HepG2 (cell line): ENCODE measurements at regions not wholly inside any gene's neighbourhood (a gene's known extent, or its start where the extent isn't known, plus 50 kb on each side); places are given as distances from the start of the nearest gene placed in this dataset.

Experiments
- ATAC-seq: fragments of 200-7000 bp; cut with Tn5 transposase; 3 replicates; pipeline ENCODE4 v1.9.1; 2020; ENCODE audit warnings: mild to moderate bottlenecking, moderate library complexity
- BruUV-seq: library from RNA; stranded (reverse); fragments of 400-500 nt; replicated peaks from 2 replicates; lab custom pipeline; 2021; lab: Mats Ljungman, UMichigan
- CTCF ChIA-PET: fragments of 300-600 bp; formaldehyde crosslinking; extraction: SDS; loops from one replicate; lab custom pipeline; 2021; ENCODE audit warnings: low total read pairs, inconsistent platforms, low intra/inter-chr PET ratio; lab: Yijun Ruan, JAX
- POLR2A ChIA-PET: fragments of 350-600 bp; sonication (Branson Sonifier 250); formaldehyde crosslinking; loops from one replicate; lab custom pipeline; 2020; ENCODE audit warnings: antibody characterized with exemption, inconsistent platforms; lab: Yijun Ruan, JAX
- DNase-seq: peaks from one replicate; pipeline ENCODE4 v3.0.0-alpha.2; 2015; ENCODE audit warnings: low spot score
- FAIRE-seq: peaks from 3 replicates; lab custom pipeline; 2011; peaks lifted over from hg19 to GRCh38; lab: Jason Lieb, UNC
- H2AFZ ChIP-seq: one replicate; pipeline ENCODE4 v1.6.1; 2011; ENCODE audit warnings: low read length, inconsistent platforms
- H3K27ac ChIP-seq: fragments of 300-600 bp; 3 replicates; pipeline ENCODE4 v1.8.0; 2011; ENCODE audit warnings: mixed run types, mild to moderate bottlenecking, mixed read lengths, low read length, inconsistent platforms; ENCODE audit not compliant: insufficient read depth; ENCODE audit errors: extremely low read length
- H3K27me3 ChIP-seq, 2 experiments: fragments of 200-600 bp in 1 of 2; 2 replicates in 1 of 2; 3 replicates in 1 of 2; pipeline versions ENCODE4 v1.6.0 to v1.8.0; 2011; ENCODE audit warnings: low read length in 2 of 2, mild to moderate bottlenecking in 2 of 2, moderate library complexity in 2 of 2, inconsistent platforms in 1 of 2; ENCODE audit not compliant: insufficient read depth in 2 of 2, control insufficient read depth in 1 of 2
- H3K36me3 ChIP-seq, 2 experiments: fragments of 200-600 bp in 1 of 2; replicated peaks in 1 of 2; 2 replicates in 1 of 2; 3 replicates in 1 of 2; pipeline versions ENCODE4 v1.5.1 to v1.8.0; 2011; ENCODE audit warnings: low read length in 2 of 2, inconsistent platforms in 1 of 2; ENCODE audit not compliant: insufficient read depth in 2 of 2, control insufficient read depth in 1 of 2
- H3K4me1 ChIP-seq: 2 replicates; pipeline ENCODE4 v1.5.1; 2012; ENCODE audit warnings: low read length, inconsistent platforms; ENCODE audit not compliant: insufficient read depth
- H3K4me2 ChIP-seq: 2 replicates; pipeline ENCODE4 v1.6.0; 2011; ENCODE audit warnings: low read depth, low read length, inconsistent platforms
- H3K4me3 ChIP-seq, 3 experiments: fragments of 200-600 bp in 1 of 3; sonication (generic), shearing (Covaris generic) in 1 of 3; replicated peaks in 1 of 3; 2 replicates each; pipeline ENCODE4 v1.5.1; 2011 to 2016; ENCODE audit warnings: low read length in 3 of 3, inconsistent platforms in 2 of 3, low read depth in 2 of 3, mild to moderate bottlenecking in 2 of 3, control low read depth in 1 of 3, mixed read lengths in 1 of 3; ENCODE audit not compliant: insufficient read depth in 1 of 3
- H3K79me2 ChIP-seq: one replicate; pipeline ENCODE4 v1.6.1; 2011; ENCODE audit warnings: low read length, inconsistent platforms; ENCODE audit not compliant: insufficient read depth
- H3K9ac ChIP-seq: 2 replicates; pipeline ENCODE4 v1.6.0; 2011; ENCODE audit warnings: mild to moderate bottlenecking, low read depth, low read length, inconsistent platforms; ENCODE audit not compliant: insufficient read depth
- H3K9me3 ChIP-seq: 2 replicates; pipeline ENCODE4 v1.5.1; 2012; ENCODE audit warnings: mild to moderate bottlenecking, low read length
- H4K20me1 ChIP-seq: 2 replicates; pipeline ENCODE4 v1.6.0; 2011; ENCODE audit warnings: inconsistent platforms, mild to moderate bottlenecking, low read length, moderate library complexity; ENCODE audit not compliant: insufficient read depth
- CCDC6 ChIP-seq: sonication (generic); formaldehyde crosslinking; IDR thresholded peaks from 2 replicates; pipeline ENCODE4 v1.8.1; 2022; ENCODE audit warnings: mild to moderate bottlenecking, missing genetic modification reagents, moderate library complexity
- MAZ ChIP-seq, 2 experiments: sonication (generic) in 1 of 2; formaldehyde crosslinking in 1 of 2; IDR thresholded peaks; 2 replicates each; pipeline versions ENCODE4 v1.5.0 to v1.6.1; 2012 to 2020; ENCODE audit warnings: low read depth in 2 of 2, mild to moderate bottlenecking in 2 of 2, borderline replicate concordance in 1 of 2, improper control_type of control experiment in 1 of 2, low read length in 1 of 2, missing genetic modification reagents in 1 of 2, moderate library complexity in 1 of 2
- SP2 ChIP-seq: sonication (generic); formaldehyde crosslinking; IDR thresholded peaks from 2 replicates; pipeline ENCODE4 v1.5.1; 2020; ENCODE audit warnings: mild to moderate bottlenecking, missing genetic modification reagents
- ZMYM3 ChIP-seq: sonication (generic); formaldehyde crosslinking; IDR thresholded peaks from 2 replicates; pipeline ENCODE4 v1.5.1; 2020; ENCODE audit warnings: mild to moderate bottlenecking, missing genetic modification reagents
- ZNF44 ChIP-seq: sonication (generic); formaldehyde crosslinking; IDR thresholded peaks from 2 replicates; pipeline ENCODE4 v1.5.1; 2020; ENCODE audit warnings: mild to moderate bottlenecking, missing genetic modification reagents
- ZNF460 ChIP-seq: sonication (generic); formaldehyde crosslinking; IDR thresholded peaks from 2 replicates; pipeline ENCODE4 v1.5.1; 2020; ENCODE audit warnings: missing genetic modification reagents, mild to moderate bottlenecking, borderline replicate concordance
- ZNF598 ChIP-seq: sonication (generic); formaldehyde crosslinking; IDR thresholded peaks from 2 replicates; pipeline ENCODE4 v1.5.1; 2020; ENCODE audit warnings: mild to moderate bottlenecking, missing genetic modification reagents, borderline replicate concordance
- WGBS: methylation state at CpG from one replicate; pipeline ENCODE4 v1.1.6; 2017; ENCODE audit warnings: low lambda C conversion rate; 5-methylcytosine and 5-hydroxymethylcytosine counted together
- in situ Hi-C: cut with HindIII; loops from 2 replicates; pipeline ENCODE4 v1.10.0; 2017; ENCODE audit warnings: low pct_unique_long_range_greater_than_20kb; ENCODE audit not compliant: extremely low pct_ligation_motif_present
- intact Hi-C: fragments of 100-400 bp; cut with micrococcal nuclease; formaldehyde crosslinking; loops from one replicate; pipeline ENCODE4 v1.10.0; 2022; ENCODE audit not compliant: unreplicated experiment
- TF ChIP-seq, protein P1 (sequence below): sonication (generic); formaldehyde crosslinking; IDR thresholded peaks from 2 replicates; pipeline ENCODE4 v1.4.0; 2020; ENCODE audit warnings: missing genetic modification reagents
- TF ChIP-seq, protein P2 (sequence below): sonication (generic); formaldehyde crosslinking; IDR thresholded peaks from one replicate; pipeline ENCODE4 v1.5.1; 2020; ENCODE audit warnings: mild to moderate bottlenecking, missing genetic modification reagents; ENCODE audit errors: not compliant biosample characterization
- TF ChIP-seq, protein P3 (sequence below): IDR thresholded peaks from 2 replicates; pipeline ENCODE4 v1.6.1; 2016; ENCODE audit warnings: low read depth, control low read depth
- TF ChIP-seq, protein P4 (sequence below): sonication (generic); formaldehyde crosslinking; IDR thresholded peaks from 2 replicates; pipeline ENCODE4 v1.4.0; 2020; ENCODE audit warnings: missing genetic modification reagents

DNA sequence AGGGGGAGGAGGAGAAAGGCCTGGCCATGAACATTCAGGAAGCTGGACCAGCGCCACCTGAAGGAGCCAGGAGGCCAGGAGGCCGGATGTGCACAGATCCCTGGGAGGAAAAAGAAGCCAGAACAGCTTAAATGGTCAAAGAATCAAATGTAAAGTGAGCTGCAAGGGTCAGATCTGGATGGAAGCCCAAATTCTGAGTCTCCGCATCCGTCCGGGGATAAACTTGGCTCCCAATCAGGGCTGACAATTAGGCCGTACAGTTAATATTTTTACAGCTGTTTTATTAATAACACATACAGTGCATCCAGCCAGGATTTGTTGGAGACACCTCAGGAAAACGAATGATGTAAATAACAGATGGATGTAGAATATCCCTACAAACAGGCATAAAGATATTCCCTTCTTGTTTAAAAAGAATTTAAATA, 495.1 kb upstream of the TCF4 start:
- 44% methylated on average over 7 of the region's 7 CpGs for WGBS
- Histone ChIP-seq H3K27ac (no peak overlapping the region), H3K27me3 (no peaks in the 10 kb centered on the region), H2AFZ (no peak overlapping the region), H3K4me1 (no peaks in the 10 kb centered on the region), H4K20me1 (no peaks in the 10 kb centered on the region), H3K9ac (no peak overlapping the region), H3K79me2 (no peaks in the 10 kb centered on the region), H3K4me2 (no peak overlapping the region), H3K9me3 (peaks cover 92% of the 10 kb centered on the region), H3K36me3 (no peaks in the 10 kb centered on the region), H3K4me3 (no peak overlapping the region)
- no peak for ATAC-seq
- in situ Hi-C loops (no loop called here), intact Hi-C loops (no loop called here)
- CTCF ChIA-PET = no interaction called here
- no peak for FAIRE-seq
- no peak for TF ChIP-seq ZNF460
- TF ChIP-seq, protein P1, sequence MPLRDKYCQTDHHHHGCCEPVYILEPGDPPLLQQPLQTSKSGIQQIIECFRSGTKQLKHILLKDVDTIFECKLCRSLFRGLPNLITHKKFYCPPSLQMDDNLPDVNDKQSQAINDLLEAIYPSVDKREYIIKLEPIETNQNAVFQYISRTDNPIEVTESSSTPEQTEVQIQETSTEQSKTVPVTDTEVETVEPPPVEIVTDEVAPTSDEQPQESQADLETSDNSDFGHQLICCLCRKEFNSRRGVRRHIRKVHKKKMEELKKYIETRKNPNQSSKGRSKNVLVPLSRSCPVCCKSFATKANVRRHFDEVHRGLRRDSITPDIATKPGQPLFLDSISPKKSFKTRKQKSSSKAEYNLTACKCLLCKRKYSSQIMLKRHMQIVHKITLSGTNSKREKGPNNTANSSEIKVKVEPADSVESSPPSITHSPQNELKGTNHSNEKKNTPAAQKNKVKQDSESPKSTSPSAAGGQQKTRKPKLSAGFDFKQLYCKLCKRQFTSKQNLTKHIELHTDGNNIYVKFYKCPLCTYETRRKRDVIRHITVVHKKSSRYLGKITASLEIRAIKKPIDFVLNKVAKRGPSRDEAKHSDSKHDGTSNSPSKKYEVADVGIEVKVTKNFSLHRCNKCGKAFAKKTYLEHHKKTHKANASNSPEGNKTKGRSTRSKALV (CRISPR knock-in tag) = no peak
- no peak for TF ChIP-seq ZMYM3
- no peak for TF ChIP-seq ZNF598
- TF ChIP-seq, protein P2, sequence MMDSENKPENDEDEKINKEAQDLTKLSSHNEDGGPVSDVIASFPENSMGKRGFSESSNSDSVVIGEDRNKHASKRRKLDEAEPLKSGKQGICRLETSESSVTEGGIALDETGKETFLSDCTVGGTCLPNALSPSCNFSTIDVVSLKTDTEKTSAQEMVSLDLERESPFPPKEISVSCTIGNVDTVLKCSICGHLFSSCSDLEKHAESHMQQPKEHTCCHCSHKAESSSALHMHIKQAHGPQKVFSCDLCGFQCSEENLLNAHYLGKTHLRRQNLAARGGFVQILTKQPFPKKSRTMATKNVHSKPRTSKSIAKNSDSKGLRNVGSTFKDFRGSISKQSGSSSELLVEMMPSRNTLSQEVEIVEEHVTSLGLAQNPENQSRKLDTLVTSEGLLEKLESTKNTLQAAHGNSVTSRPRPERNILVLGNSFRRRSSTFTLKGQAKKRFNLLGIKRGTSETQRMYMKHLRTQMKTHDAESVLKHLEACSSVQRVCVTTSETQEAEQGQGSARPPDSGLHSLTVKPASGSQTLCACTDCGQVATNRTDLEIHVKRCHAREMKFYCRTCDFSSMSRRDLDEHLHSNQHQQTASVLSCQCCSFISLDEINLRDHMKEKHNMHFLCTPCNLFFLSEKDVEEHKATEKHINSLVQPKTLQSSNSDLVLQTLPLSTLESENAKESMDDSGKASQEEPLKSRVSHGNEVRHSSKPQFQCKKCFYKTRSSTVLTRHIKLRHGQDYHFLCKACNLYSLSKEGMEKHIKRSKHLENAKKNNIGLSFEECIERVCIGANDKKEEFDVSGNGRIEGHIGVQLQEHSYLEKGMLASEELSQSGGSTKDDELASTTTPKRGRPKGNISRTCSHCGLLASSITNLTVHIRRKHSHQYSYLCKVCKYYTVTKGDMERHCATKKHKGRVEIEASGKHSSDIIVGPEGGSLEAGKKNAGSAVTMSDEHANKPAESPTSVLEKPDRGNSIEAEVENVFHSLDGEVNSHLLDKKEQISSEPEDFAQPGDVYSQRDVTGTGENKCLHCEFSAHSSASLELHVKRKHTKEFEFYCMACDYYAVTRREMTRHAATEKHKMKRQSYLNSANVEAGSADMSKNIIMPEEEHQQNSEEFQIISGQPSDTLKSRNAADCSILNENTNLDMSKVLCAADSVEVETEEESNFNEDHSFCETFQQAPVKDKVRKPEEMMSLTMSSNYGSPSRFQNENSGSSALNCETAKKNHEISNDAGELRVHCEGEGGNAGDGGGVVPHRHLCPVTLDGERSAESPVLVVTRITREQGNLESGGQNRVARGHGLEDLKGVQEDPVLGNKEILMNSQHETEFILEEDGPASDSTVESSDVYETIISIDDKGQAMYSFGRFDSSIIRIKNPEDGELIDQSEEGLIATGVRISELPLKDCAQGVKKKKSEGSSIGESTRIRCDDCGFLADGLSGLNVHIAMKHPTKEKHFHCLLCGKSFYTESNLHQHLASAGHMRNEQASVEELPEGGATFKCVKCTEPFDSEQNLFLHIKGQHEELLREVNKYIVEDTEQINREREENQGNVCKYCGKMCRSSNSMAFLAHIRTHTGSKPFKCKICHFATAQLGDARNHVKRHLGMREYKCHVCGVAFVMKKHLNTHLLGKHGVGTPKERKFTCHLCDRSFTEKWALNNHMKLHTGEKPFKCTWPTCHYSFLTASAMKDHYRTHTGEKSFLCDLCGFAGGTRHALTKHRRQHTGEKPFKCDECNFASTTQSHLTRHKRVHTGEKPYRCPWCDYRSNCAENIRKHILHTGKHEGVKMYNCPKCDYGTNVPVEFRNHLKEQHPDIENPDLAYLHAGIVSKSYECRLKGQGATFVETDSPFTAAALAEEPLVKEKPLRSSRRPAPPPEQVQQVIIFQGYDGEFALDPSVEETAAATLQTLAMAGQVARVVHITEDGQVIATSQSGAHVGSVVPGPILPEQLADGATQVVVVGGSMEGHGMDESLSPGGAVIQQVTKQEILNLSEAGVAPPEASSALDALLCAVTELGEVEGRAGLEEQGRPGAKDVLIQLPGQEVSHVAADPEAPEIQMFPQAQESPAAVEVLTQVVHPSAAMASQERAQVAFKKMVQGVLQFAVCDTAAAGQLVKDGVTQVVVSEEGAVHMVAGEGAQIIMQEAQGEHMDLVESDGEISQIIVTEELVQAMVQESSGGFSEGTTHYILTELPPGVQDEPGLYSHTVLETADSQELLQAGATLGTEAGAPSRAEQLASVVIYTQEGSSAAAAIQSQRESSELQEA (CRISPR knock-in tag) = no peak
- TF ChIP-seq, protein P3, sequence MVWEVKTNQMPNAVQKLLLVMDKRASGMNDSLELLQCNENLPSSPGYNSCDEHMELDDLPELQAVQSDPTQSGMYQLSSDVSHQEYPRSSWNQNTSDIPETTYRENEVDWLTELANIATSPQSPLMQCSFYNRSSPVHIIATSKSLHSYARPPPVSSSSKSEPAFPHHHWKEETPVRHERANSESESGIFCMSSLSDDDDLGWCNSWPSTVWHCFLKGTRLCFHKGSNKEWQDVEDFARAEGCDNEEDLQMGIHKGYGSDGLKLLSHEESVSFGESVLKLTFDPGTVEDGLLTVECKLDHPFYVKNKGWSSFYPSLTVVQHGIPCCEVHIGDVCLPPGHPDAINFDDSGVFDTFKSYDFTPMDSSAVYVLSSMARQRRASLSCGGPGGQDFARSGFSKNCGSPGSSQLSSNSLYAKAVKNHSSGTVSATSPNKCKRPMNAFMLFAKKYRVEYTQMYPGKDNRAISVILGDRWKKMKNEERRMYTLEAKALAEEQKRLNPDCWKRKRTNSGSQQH = no peak
- no peak for TF ChIP-seq CCDC6 (CRISPR knock-in tag)
- no peak for TF ChIP-seq ZNF44 (CRISPR knock-in tag)
- TF ChIP-seq SP2 = no peak
- no peak for TF ChIP-seq MAZ (IDR thresholded peaks at IDR 0.05; ENCODE audit: borderline replicate concordance, low read depth, low read length)
- no peak for TF ChIP-seq MAZ (CRISPR knock-in tag; IDR thresholded peaks at IDR 0.05; ENCODE audit: low read depth)
- TF ChIP-seq, protein P4, sequence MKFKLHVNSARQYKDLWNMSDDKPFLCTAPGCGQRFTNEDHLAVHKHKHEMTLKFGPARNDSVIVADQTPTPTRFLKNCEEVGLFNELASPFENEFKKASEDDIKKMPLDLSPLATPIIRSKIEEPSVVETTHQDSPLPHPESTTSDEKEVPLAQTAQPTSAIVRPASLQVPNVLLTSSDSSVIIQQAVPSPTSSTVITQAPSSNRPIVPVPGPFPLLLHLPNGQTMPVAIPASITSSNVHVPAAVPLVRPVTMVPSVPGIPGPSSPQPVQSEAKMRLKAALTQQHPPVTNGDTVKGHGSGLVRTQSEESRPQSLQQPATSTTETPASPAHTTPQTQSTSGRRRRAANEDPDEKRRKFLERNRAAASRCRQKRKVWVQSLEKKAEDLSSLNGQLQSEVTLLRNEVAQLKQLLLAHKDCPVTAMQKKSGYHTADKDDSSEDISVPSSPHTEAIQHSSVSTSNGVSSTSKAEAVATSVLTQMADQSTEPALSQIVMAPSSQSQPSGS (CRISPR knock-in tag) = no peak
- DNase-seq = no peak
- no TSS peak for BruUV-seq
- POLR2A ChIA-PET = no interaction called here
